PC-3 (cell line): ENCODE measurements at regions not wholly inside any gene's neighbourhood (a gene's known extent, or its start where the extent isn't known, plus 50 kb on each side); places are given as distances from the start of the nearest gene placed in this dataset.

Source experiments
- CTCF ChIP-seq: fragments of 300-600 bp; sonication (generic); conservative IDR thresholded peaks from 2 replicates; pipeline ENCODE4 v1.5.1; 2017; ENCODE audit warnings: antibody characterized with exemption, low read depth, mild to moderate bottlenecking, low read length
- EZH2 ChIP-seq: fragments of 300-600 bp; sonication (generic); IDR thresholded peaks from one replicate; pipeline ENCODE4 v1.6.1; 2017; ENCODE audit warnings: antibody characterized with exemption, mild to moderate bottlenecking, low read length; ENCODE audit not compliant: unreplicated experiment
- EZH2phosphoT487 ChIP-seq: fragments of 300-600 bp; sonication (generic); IDR thresholded peaks from 2 replicates; pipeline ENCODE4 v1.6.1; 2018; ENCODE audit warnings: mild to moderate bottlenecking, antibody characterized with exemption, low read length, borderline replicate concordance

GRCh38 chr11:119901657-119902577 lies 172.9 kb upstream of the NECTIN1 start:
- no peak for TF ChIP-seq EZH2phosphoT487
- no peak for TF ChIP-seq CTCF
- no peak for TF ChIP-seq EZH2
